Mucosa of descending colon (tissue), 3 donors: ENCODE measurements at regions not wholly inside any gene's neighbourhood (a gene's known extent, or its start where the extent isn't known, plus 50 kb on each side); places are given as distances from the start of the nearest gene placed in this dataset.

Experiments
- ATAC-seq: fragments of 200-7000 bp; cut with Tn5 transposase; one replicate; pipeline ENCODE4 v1.9.1; 2020; ENCODE audit warnings: mild to moderate bottlenecking, moderate library complexity
- DNase-seq, 3 donors: peaks; one replicate each; pipeline ENCODE4 v3.0.0-alpha.2; 2020
- H3K36me3 ChIP-seq: fragments of 200-600 bp; one replicate; pipeline ENCODE4 v1.8.0; 2021; ENCODE audit warnings: low read depth, mild to moderate bottlenecking
- H3K4me1 ChIP-seq: fragments of 200-600 bp; one replicate; pipeline ENCODE4 v1.8.0; 2021; ENCODE audit warnings: low read depth, mild to moderate bottlenecking
- H3K4me3 ChIP-seq: fragments of 200-600 bp; one replicate; pipeline ENCODE4 v1.8.0; 2021; ENCODE audit warnings: mild to moderate bottlenecking
- H3K9me3 ChIP-seq: fragments of 200-600 bp; one replicate; pipeline ENCODE4 v1.8.0; 2021; ENCODE audit warnings: mild to moderate bottlenecking
- CTCF ChIP-seq: fragments of 200-600 bp; IDR thresholded peaks from one replicate; pipeline ENCODE4 v1.8.0; 2022; ENCODE audit warnings: antibody characterized with exemption, mild to moderate bottlenecking
- intact Hi-C, 2 donors: fragments of 100-400 bp; cut with DNase I in 1 of 2; cut with micrococcal nuclease in 1 of 2; formaldehyde crosslinking; loops; one replicate each; pipeline versions ENCODE4 v1.11.0 to v1.11.1; 2022; cut with DNase I, micrococcal nuclease
- donor health status: DM: no; HTN: no; CAD: no; lungs with moderate emphysema.
- donor health status: DM: no; HTN: no; CAD: no.
- donor health status: DM: no; HTN: yes; CAD: no.

DNA sequence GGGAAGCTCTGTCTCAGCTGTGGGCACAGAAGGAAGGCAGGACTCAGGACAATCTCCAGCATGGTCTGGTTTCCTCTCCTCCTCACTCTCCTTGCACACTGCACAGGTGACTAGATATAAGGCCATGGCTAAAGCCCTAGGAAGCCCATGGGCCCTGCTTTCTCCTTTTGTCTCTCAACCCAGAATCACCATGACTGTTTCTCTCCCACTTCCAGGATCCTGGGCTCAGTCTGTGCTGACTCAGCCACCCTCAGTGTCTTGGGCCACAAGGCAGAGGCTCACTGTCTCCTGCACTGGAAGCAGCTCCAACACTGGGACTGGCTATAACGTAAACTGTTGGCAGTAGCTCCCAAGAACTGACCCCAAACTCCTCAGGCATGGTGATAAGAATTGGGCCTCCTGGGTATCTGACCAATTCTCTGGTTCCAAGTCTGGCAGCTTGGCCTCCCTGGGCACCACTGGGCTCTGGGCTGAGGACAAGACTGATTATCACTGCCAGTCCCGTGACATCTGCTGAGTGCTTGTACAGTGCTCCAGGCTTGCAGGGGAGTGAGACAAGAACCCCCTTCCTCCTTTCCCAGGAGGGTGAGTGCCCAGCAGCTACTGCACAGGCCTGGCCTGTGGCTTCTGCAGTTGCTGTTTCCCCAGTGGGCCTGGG, 104.0 kb upstream of the TOP3B start:
- Histone ChIP-seq H3K9me3 (no peaks in the 10 kb centered on the region), H3K4me3 (no peak overlapping the region), H3K36me3 (no peaks in the 10 kb centered on the region), H3K4me1 (no peaks in the 10 kb centered on the region)
- no peak for TF ChIP-seq CTCF
- ATAC-seq (no peak), DNase-seq (no peak)
- intact Hi-C loops = no loop called here

DNA sequence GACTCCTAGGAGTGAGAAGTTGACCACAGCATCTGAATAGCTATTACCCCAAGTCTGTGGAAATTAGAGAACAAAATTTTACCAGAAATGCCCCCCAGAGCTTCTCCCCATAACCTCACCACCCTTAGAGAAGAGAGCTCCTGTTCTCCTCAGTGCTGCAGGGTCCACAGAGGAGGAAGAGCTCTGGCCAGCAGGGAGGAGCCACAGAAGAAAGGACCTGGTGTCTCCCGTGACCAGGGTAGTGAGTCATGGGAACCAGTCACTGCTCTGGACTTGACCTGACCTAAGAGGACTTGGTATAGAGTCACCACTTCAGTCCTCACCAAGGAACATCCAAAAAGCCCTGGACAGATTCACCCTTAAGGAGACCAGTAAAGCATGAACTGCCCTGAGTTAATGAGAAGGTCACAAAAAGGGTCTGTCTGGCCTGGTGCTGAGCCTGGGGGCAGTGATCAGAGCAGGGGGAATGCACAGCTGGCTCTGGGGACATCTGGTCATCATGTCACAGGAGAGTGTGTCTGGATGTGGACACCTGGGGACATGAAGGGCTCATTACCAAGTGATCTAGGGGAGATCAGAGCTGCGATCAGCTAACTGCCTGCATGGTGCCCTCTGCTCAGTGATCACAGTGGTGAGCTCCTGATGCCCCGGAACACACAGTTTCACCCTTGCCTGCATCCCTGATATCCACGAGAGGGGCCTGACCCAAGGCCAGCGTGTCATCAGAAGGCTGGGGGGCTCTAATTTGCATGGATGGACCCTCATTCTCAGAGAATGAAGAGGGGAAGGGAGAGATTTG, 103.3 kb upstream of the TOP3B start:
- no peaks in the 10 kb centered on the region for H3K36me3 ChIP-seq
- DNase-seq = no peak
- intact Hi-C loops = no loop called here
- no peak for ATAC-seq
- no peaks in the 10 kb centered on the region for H3K4me1 ChIP-seq
- H3K4me3 ChIP-seq = no peak overlapping the region
- H3K9me3 ChIP-seq = no peaks in the 10 kb centered on the region
- TF ChIP-seq CTCF = no peak

DNA sequence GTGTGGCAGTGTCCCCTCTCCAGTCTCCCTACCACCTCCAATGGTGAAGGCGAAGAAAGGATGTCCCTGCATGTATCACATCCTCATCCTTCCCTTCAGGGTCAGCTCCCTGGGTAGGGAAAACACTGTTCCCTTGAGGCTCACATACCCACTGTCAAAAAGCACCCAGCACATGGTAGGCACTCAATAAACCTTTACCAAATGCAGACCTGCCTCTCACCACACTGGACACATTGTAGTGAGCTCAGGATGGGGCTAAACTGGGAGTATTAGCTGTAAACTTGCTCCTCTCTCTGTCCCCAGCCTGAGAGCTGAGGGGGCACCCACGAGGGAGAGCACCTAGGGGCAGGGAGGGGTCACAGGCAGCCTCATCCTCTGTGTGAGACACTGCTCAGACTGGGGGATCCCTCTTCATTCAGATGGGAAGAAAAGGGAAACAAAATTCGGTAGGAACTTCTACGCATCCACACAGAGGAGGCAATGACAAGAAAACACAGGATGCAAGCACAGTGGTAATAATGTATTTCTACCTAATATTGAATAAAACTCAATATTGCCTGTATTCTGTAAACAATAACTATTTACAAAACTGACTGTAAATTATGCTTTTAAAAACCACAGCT, 101.6 kb upstream of the TOP3B start:
- intact Hi-C loops = no loop called here
- Histone ChIP-seq H3K36me3 (no peaks in the 10 kb centered on the region), H3K4me1 (no peaks in the 10 kb centered on the region), H3K4me3 (no peak overlapping the region), H3K9me3 (no peaks in the 10 kb centered on the region)
- DNase-seq = no peak
- ATAC-seq = no peak
- no peak for TF ChIP-seq CTCF

GRCh38 chr22:22082960-22083359, 100.4 kb upstream of the TOP3B start:
- Histone ChIP-seq H3K4me3 (no peak overlapping the region), H3K9me3 (no peaks in the 10 kb centered on the region), H3K36me3 (no peaks in the 10 kb centered on the region), H3K4me1 (no peaks in the 10 kb centered on the region)
- intact Hi-C loops = no loop called here
- TF ChIP-seq CTCF = no peak
- ATAC-seq (no peak), DNase-seq (no peak)

DNA sequence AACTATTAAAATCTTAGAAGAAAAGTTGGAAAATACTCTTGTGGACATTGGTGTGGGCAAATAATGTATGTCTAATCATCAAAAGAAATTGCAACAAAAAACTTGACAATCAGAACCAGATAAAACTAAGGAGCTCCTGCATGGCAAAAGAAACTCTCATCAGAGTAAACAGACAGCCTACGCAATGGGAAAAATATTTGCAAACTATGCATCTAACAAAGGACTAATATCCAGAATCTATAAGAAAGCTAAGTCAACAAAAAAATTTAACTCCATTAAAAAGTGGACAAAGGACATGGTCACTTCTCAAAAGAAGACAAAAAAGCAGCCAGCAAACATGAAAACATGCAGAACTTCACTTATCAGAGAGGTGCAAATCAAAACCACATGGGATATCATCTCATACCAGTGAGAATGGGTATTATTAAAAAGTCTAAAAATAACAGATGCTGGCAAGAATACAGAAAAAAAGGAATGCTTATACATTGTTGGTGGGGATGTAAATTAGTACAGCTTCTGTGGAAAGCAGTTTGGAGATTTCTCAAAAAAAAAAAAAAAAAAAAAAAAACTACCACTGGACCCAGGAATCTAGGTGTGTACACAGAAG, 99.7 kb upstream of the TOP3B start:
- Histone ChIP-seq H3K36me3 (no peaks in the 10 kb centered on the region), H3K4me3 (no peak overlapping the region), H3K9me3 (no peaks in the 10 kb centered on the region), H3K4me1 (no peaks in the 10 kb centered on the region)
- ATAC-seq (no peak), DNase-seq (no peak)
- intact Hi-C loops = no loop called here
- TF ChIP-seq CTCF = no peak
